ENCODE measurements at regions not wholly inside any gene's neighbourhood (a gene's known extent, or its start where the extent isn't known, plus 50 kb on each side); places are given as distances from the start of the nearest gene placed in this dataset.

GRCh38 chr16:26688105-26688504 is 378.6 kb upstream of the C16orf82 start:
- TF ChIP-seq EZH2 (IDR thresholded peaks at IDR 0.05; ENCODE audit: insufficient read depth, poor library complexity, severe bottlenecking) (no peak), EZH2phosphoT487 (IDR thresholded peaks at IDR 0.05; ENCODE audit: insufficient read depth, low read depth) (no peak)
